H9 (cell line): ENCODE measurements at regions not wholly inside any gene's neighbourhood (a gene's known extent, or its start where the extent isn't known, plus 50 kb on each side); places are given as distances from the start of the nearest gene placed in this dataset.

Experiments
- DNase-seq: peaks from one replicate; pipeline ENCODE4 v3.0.0-alpha.2; 2017
- H2AFZ ChIP-seq: one replicate; pipeline ENCODE4 v1.6.1; 2013; ENCODE audit warnings: mild to moderate bottlenecking, low read length, control low read depth, moderate library complexity
- H2AK5ac ChIP-seq: 2 replicates; pipeline ENCODE4 v1.6.1; 2013; ENCODE audit warnings: low read length, control low read depth, mixed read lengths; ENCODE audit not compliant: insufficient read length
- H2BK120ac ChIP-seq: one replicate; pipeline ENCODE4 v1.6.1; 2013; ENCODE audit warnings: low read depth, mild to moderate bottlenecking, low read length, control low read depth, inconsistent platforms; ENCODE audit not compliant: poor library complexity, severe bottlenecking
- H2BK12ac ChIP-seq: 2 replicates; pipeline ENCODE4 v1.6.1; 2013; ENCODE audit warnings: low read length, control low read depth, mixed read lengths, low read depth; ENCODE audit not compliant: insufficient read length
- H2BK15ac ChIP-seq: 2 replicates; pipeline ENCODE4 v1.6.1; 2013; ENCODE audit warnings: low read depth, low read length, control low read depth
- H2BK20ac ChIP-seq: one replicate; pipeline ENCODE4 v1.6.1; 2013; ENCODE audit warnings: low read depth, mild to moderate bottlenecking, low read length, control low read depth, inconsistent platforms; ENCODE audit not compliant: poor library complexity, severe bottlenecking
- H2BK5ac ChIP-seq: 2 replicates; pipeline ENCODE4 v1.6.1; 2013; ENCODE audit warnings: low read length, control low read depth, mixed read lengths; ENCODE audit not compliant: insufficient read length
- H3K14ac ChIP-seq: 2 replicates; pipeline ENCODE4 v1.6.1; 2013; ENCODE audit warnings: low read length, control low read depth; ENCODE audit not compliant: insufficient read depth
- H3K18ac ChIP-seq: 2 replicates; pipeline ENCODE4 v1.6.1; 2013; ENCODE audit warnings: low read depth, mild to moderate bottlenecking, mixed read lengths, low read length, control low read depth; ENCODE audit not compliant: insufficient read length
- H3K23ac ChIP-seq: 2 replicates; pipeline ENCODE4 v1.6.1; 2013; ENCODE audit warnings: low read length, control low read depth, mixed read lengths, low read depth; ENCODE audit not compliant: insufficient read length
- H3K23me2 ChIP-seq: 2 replicates; pipeline ENCODE4 v1.6.1; 2013; ENCODE audit warnings: low read depth, mild to moderate bottlenecking, mixed read lengths, low read length, control low read depth; ENCODE audit not compliant: insufficient read length, poor library complexity, severe bottlenecking
- H3K27ac ChIP-seq: 2 replicates; pipeline ENCODE4 v1.5.1; 2013; ENCODE audit warnings: low read length, control low read depth, mixed read lengths, low read depth; ENCODE audit not compliant: insufficient read length
- H3K27me3 ChIP-seq: 2 replicates; pipeline ENCODE4 v1.6.1; 2013; ENCODE audit warnings: low read length, control low read depth, inconsistent platforms; ENCODE audit not compliant: insufficient read depth
- H3K4ac ChIP-seq: 2 replicates; pipeline ENCODE4 v1.6.1; 2013; ENCODE audit warnings: low read depth, mild to moderate bottlenecking, control low read depth, inconsistent platforms, low read length, moderate library complexity
- H3K4me1 ChIP-seq: 2 replicates; pipeline ENCODE4 v1.6.1; 2013; ENCODE audit warnings: low read length, control low read depth, inconsistent platforms; ENCODE audit not compliant: insufficient read depth
- H3K4me2 ChIP-seq: 2 replicates; pipeline ENCODE4 v1.6.1; 2013; ENCODE audit warnings: low read length, control low read depth, mixed read lengths; ENCODE audit not compliant: insufficient read length, insufficient read depth
- H3K56ac ChIP-seq: 2 replicates; pipeline ENCODE4 v1.6.1; 2013; ENCODE audit warnings: low read depth, mild to moderate bottlenecking, mixed read lengths, low read length, control low read depth; ENCODE audit not compliant: insufficient read length
- H3K79me1 ChIP-seq: 2 replicates; pipeline ENCODE4 v1.6.1; 2013; ENCODE audit warnings: low read depth, mild to moderate bottlenecking, moderate library complexity, low read length, control low read depth, inconsistent platforms; ENCODE audit not compliant: insufficient read depth, poor library complexity, severe bottlenecking
- H3K79me2 ChIP-seq: 2 replicates; pipeline ENCODE4 v1.6.1; 2013; ENCODE audit warnings: low read length, control low read depth, inconsistent platforms; ENCODE audit not compliant: insufficient read depth
- H3K9ac ChIP-seq: 2 replicates; pipeline ENCODE4 v1.6.1; 2013; ENCODE audit warnings: low read length, control low read depth, mixed read lengths; ENCODE audit not compliant: insufficient read length; ENCODE audit errors: extremely low read depth
- H3K9me3 ChIP-seq: one replicate; pipeline ENCODE4 v1.6.1; 2013; ENCODE audit warnings: low read depth, low read length, inconsistent platforms; ENCODE audit not compliant: control insufficient read depth
- H3T11ph ChIP-seq: one replicate; pipeline ENCODE4 v1.6.1; 2013; ENCODE audit warnings: mild to moderate bottlenecking, low read length, control low read depth, inconsistent platforms
- H4K20me1 ChIP-seq: one replicate; pipeline ENCODE4 v1.6.1; 2013; ENCODE audit not compliant: control insufficient read depth, insufficient read length, insufficient read depth
- H4K5ac ChIP-seq: 2 replicates; pipeline ENCODE4 v1.6.1; 2013; ENCODE audit warnings: low read depth, mild to moderate bottlenecking, mixed read lengths, low read length, control low read depth; ENCODE audit not compliant: insufficient read length
- H4K8ac ChIP-seq: replicated peaks from 2 replicates; pipeline ENCODE4 v1.6.1; 2013; ENCODE audit warnings: low read length, control low read depth, mixed read lengths, low read depth; ENCODE audit not compliant: insufficient read length
- H4K91ac ChIP-seq: 2 replicates; pipeline ENCODE4 v1.6.1; 2013; ENCODE audit warnings: low read depth, mild to moderate bottlenecking, moderate library complexity, mixed read lengths, low read length, control low read depth; ENCODE audit not compliant: insufficient read length
- H3K27ac Mint-ChIP-seq, 3 experiments: 2 replicates in 2 of 3; 3 replicates in 1 of 3; pipeline ENCODE4 v1.8.0; 2020 to 2021; ENCODE audit warnings: mixed read lengths in 3 of 3, mild to moderate bottlenecking in 1 of 3, moderate library complexity in 1 of 3
- H3K27me3 Mint-ChIP-seq: 2 replicates; pipeline ENCODE4 v1.8.0; 2021; ENCODE audit warnings: low read depth, mild to moderate bottlenecking, moderate library complexity, mixed read lengths
- H3K36me3 Mint-ChIP-seq, 3 experiments: 2 replicates in 2 of 3; 3 replicates in 1 of 3; pipeline ENCODE4 v1.8.0; 2020 to 2021; ENCODE audit warnings: low read depth in 3 of 3, mixed read lengths in 3 of 3; ENCODE audit not compliant: insufficient read depth in 1 of 3
- H3K4me1 Mint-ChIP-seq, 2 experiments: 2 replicates each; pipeline ENCODE4 v1.8.0; 2020; ENCODE audit warnings: mixed read lengths in 2 of 2
- H3K4me3 Mint-ChIP-seq, 2 experiments: 2 replicates in 1 of 2; 3 replicates in 1 of 2; pipeline ENCODE4 v1.8.0; 2020 to 2021; ENCODE audit warnings: mild to moderate bottlenecking in 2 of 2, mixed read lengths in 2 of 2, moderate library complexity in 1 of 2
- H3K9me3 Mint-ChIP-seq, 2 experiments: 2 replicates in 1 of 2; 3 replicates in 1 of 2; pipeline ENCODE4 v1.8.0; 2020; ENCODE audit warnings: mild to moderate bottlenecking in 2 of 2, mixed read lengths in 2 of 2, moderate library complexity in 1 of 2
- WGBS: extraction: QIAGEN DNeasy Blood & Tissue Kit; methylation state at CpG from one replicate; pipeline ENCODE4 v1.1.7; 2013; ENCODE audit warnings: missing lambda C conversion rate, low lambda C conversion rate, mixed read lengths; ENCODE audit not compliant: insufficient read length; ENCODE audit errors: extremely low coverage; 5-methylcytosine and 5-hydroxymethylcytosine counted together
- TF ChIP-seq, protein P1 (sequence below): fragments of 200-600 bp; sonication (generic); conservative IDR thresholded peaks from 3 replicates; pipeline ENCODE4 v1.8.0; 2021; ENCODE audit warnings: antibody characterized with exemption, mild to moderate bottlenecking

DNA sequence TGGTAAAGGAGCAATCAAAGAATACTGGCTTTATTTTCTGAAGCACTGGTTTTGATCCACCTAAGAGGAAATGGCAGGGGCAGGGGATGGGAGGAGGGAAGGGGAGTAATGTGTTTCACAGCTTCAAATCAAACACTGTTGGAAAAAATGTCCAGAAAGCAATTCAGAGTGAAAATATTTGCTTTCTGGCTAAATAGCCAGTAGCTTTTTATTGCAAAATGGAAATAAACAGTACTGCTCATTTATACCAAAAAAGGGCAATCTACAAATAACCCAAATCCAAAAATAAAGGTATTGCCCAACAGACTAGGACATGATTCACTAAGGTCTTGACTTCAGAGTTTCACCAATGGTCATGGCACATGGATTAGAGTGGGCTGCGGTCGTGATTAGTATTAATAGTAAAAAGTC lies 279.3 kb upstream of the THBS1 start:
- Histone ChIP-seq H2BK15ac (no peak overlapping the region), H2BK12ac (no peak overlapping the region), H3K27ac (no peak overlapping the region), H3K56ac (no peak overlapping the region), H3K79me1 (no peaks in the 10 kb centered on the region), H2BK120ac (no peak overlapping the region), H4K8ac (no peak overlapping the region), H3K23ac (no peak overlapping the region), H3K4me1 (no peaks in the 10 kb centered on the region), H3K18ac (no peak overlapping the region), H3K9ac (no peak overlapping the region), H3K9me3 (no peaks in the 10 kb centered on the region), H3K27me3 (no peaks in the 10 kb centered on the region), H3T11ph (no peak overlapping the region), H2BK5ac (no peak overlapping the region), H3K4ac (no peak overlapping the region), H2AK5ac (no peak overlapping the region), H4K20me1 (no peaks in the 10 kb centered on the region), H4K91ac (no peak overlapping the region), H2AFZ (no peak overlapping the region), H4K5ac (no peak overlapping the region), H3K23me2 (no peaks in the 10 kb centered on the region), H3K14ac (no peak overlapping the region), H3K4me2 (no peak overlapping the region), H3K79me2 (no peaks in the 10 kb centered on the region; the same call in 1 of the 2 replicates), H2BK20ac (no peak overlapping the region)
- no peak overlapping the region for H3K27ac Mint-ChIP-seq
- H3K27me3 Mint-ChIP-seq = no peaks in the 10 kb centered on the region
- no peaks in the 10 kb centered on the region for H3K36me3 Mint-ChIP-seq
- peaks cover 0 to 7% of the 10 kb centered on the region in 2 experiments; a peak in 2 of 4 replicates for H3K4me1 Mint-ChIP-seq
- TF ChIP-seq, protein P1, sequence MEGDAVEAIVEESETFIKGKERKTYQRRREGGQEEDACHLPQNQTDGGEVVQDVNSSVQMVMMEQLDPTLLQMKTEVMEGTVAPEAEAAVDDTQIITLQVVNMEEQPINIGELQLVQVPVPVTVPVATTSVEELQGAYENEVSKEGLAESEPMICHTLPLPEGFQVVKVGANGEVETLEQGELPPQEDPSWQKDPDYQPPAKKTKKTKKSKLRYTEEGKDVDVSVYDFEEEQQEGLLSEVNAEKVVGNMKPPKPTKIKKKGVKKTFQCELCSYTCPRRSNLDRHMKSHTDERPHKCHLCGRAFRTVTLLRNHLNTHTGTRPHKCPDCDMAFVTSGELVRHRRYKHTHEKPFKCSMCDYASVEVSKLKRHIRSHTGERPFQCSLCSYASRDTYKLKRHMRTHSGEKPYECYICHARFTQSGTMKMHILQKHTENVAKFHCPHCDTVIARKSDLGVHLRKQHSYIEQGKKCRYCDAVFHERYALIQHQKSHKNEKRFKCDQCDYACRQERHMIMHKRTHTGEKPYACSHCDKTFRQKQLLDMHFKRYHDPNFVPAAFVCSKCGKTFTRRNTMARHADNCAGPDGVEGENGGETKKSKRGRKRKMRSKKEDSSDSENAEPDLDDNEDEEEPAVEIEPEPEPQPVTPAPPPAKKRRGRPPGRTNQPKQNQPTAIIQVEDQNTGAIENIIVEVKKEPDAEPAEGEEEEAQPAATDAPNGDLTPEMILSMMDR = no peak
- no CpG with 5 or more reads among the region's 2 CpGs for WGBS
- no peak overlapping the region for H3K4me3 Mint-ChIP-seq
- H3K9me3 Mint-ChIP-seq = no peaks in the 10 kb centered on the region
- no peak for DNase-seq
